Endothelial cell of umbilical vein (primary cell): ENCODE measurements at regions not wholly inside any gene's neighbourhood (a gene's known extent, or its start where the extent isn't known, plus 50 kb on each side); places are given as distances from the start of the nearest gene placed in this dataset.
"Not testable (repeated sequence)": the region's sequence is repeated elsewhere in the genome, so short reads cannot be mapped to it uniquely, and the experiment has no call there.

ENCODE experiments used
- BruUV-seq: library from RNA; stranded (reverse); fragments of 400-500 nt; replicated peaks from 2 replicates; lab custom pipeline; 2021; lab: Mats Ljungman, UMichigan
- CTCF ChIA-PET: fragments of 300-600, 350-600 bp; sonication (Branson Sonifier 250); formaldehyde crosslinking; loops from one replicate; lab custom pipeline; 2021; ENCODE audit warnings: antibody characterized with exemption, inconsistent platforms; lab: Charles Lee
- POLR2A ChIA-PET: fragments of 300-600, 350-600 bp; sonication (Branson Sonifier 250); formaldehyde crosslinking; loops from one replicate; lab custom pipeline; 2021; ENCODE audit warnings: antibody characterized with exemption, inconsistent platforms; lab: Charles Lee
- DNase-seq: peaks from one replicate; pipeline ENCODE4 v3.0.0-alpha.2; 2011; ENCODE audit warnings: low read depth, low spot score
- FAIRE-seq: peaks from 2 replicates; lab custom pipeline; 2011; peaks lifted over from hg19 to GRCh38; lab: Jason Lieb, UNC
- H2AFZ ChIP-seq: 2 replicates; pipeline ENCODE4 v1.6.0; 2012; ENCODE audit warnings: low read depth, low read length, control low read depth, inconsistent platforms
- H3K27ac ChIP-seq: 2 replicates; pipeline ENCODE4 v1.5.1; 2011; ENCODE audit warnings: low read depth, mild to moderate bottlenecking, control low read depth, low read length, moderate library complexity; ENCODE audit not compliant: insufficient read depth
- H3K27me3 ChIP-seq, 2 experiments: 2 replicates each; pipeline versions ENCODE4 v1.6.0 to v1.6.1; 2011; ENCODE audit warnings: low read length in 2 of 2, mixed read lengths in 1 of 2; ENCODE audit not compliant: control insufficient read depth in 2 of 2, insufficient read depth in 2 of 2
- H3K36me3 ChIP-seq, 2 experiments: 2 replicates in 1 of 2; 3 replicates in 1 of 2; pipeline ENCODE4 v1.5.1; 2011; ENCODE audit warnings: low read length in 2 of 2, mild to moderate bottlenecking in 1 of 2, moderate library complexity in 1 of 2; ENCODE audit not compliant: control insufficient read depth in 2 of 2, insufficient read depth in 2 of 2; ENCODE audit errors: extremely low read depth in 1 of 2
- H3K4me1 ChIP-seq: 3 replicates; pipeline ENCODE4 v1.5.1; 2011; ENCODE audit warnings: mild to moderate bottlenecking, low read length; ENCODE audit not compliant: control insufficient read depth, insufficient read depth; ENCODE audit errors: extremely low read depth
- H3K4me2 ChIP-seq: 2 replicates; pipeline ENCODE4 v1.6.1; 2011; ENCODE audit warnings: low read length, control low read depth, mixed read lengths; ENCODE audit not compliant: insufficient read depth
- H3K4me3 ChIP-seq, 3 experiments: fragments of 200-600 bp in 1 of 3; sonication (generic), shearing (Covaris generic) in 1 of 3; replicated peaks in 1 of 3; 2 replicates each; pipeline ENCODE4 v1.5.1; 2011 to 2016; ENCODE audit warnings: control low read depth in 3 of 3, low read length in 3 of 3, mild to moderate bottlenecking in 2 of 3, inconsistent platforms in 1 of 3, low read depth in 1 of 3, moderate library complexity in 1 of 3; ENCODE audit not compliant: insufficient read depth in 1 of 3
- H3K79me2 ChIP-seq: 2 replicates; pipeline ENCODE4 v1.6.0; 2012; ENCODE audit warnings: low read length, inconsistent platforms; ENCODE audit not compliant: control insufficient read depth, insufficient read depth
- H3K9ac ChIP-seq: replicated peaks from 2 replicates; pipeline ENCODE3; 2011; ENCODE audit warnings: low read length, control low read depth; ENCODE audit not compliant: insufficient read depth; ENCODE audit errors: extremely low read depth
- H3K9me1 ChIP-seq: replicated peaks from 3 replicates; pipeline ENCODE4 v1.6.0; 2011; ENCODE audit warnings: mild to moderate bottlenecking, low read length; ENCODE audit not compliant: control insufficient read depth, insufficient read depth; ENCODE audit errors: extremely low read depth
- H3K9me3 ChIP-seq: replicated peaks from 2 replicates; pipeline ENCODE4 v1.5.1; 2012; ENCODE audit warnings: low read length, inconsistent platforms; ENCODE audit not compliant: control insufficient read depth, insufficient read depth
- H4K20me1 ChIP-seq: replicated peaks from 2 replicates; pipeline ENCODE3; 2011; ENCODE audit warnings: mild to moderate bottlenecking, low read length; ENCODE audit not compliant: control insufficient read depth, insufficient read depth; ENCODE audit errors: extremely low read depth
- CTCF ChIP-seq, 2 donors: IDR thresholded peaks; 1 replicate in 1 of 2; 2 replicates in 1 of 2; pipeline ENCODE4 v1.5.1; 2011; ENCODE audit warnings: low read length in 2 of 2, mild to moderate bottlenecking in 2 of 2, moderate library complexity in 2 of 2, control low read depth in 1 of 2, inconsistent platforms in 1 of 2, low read depth in 1 of 2; ENCODE audit not compliant: insufficient read depth in 1 of 2; ENCODE audit errors: extremely low read depth in 1 of 2
- EZH2 ChIP-seq: IDR thresholded peaks from 2 replicates; pipeline ENCODE4 v1.6.1; 2012; ENCODE audit warnings: borderline replicate concordance, low read depth, mild to moderate bottlenecking, moderate library complexity, low read length, inconsistent platforms; ENCODE audit not compliant: severe bottlenecking
- FOS ChIP-seq: IDR thresholded peaks from 2 replicates; pipeline ENCODE4 v1.6.1; 2011; ENCODE audit warnings: mild to moderate bottlenecking, low read length, moderate library complexity, borderline replicate concordance; ENCODE audit not compliant: insufficient read depth
- GATA2 ChIP-seq: IDR thresholded peaks from 2 replicates; pipeline ENCODE4 v1.7.0; 2011; ENCODE audit warnings: low read depth, mild to moderate bottlenecking, moderate library complexity, mixed read lengths, low read length; ENCODE audit not compliant: insufficient read length, insufficient read depth
- JUN ChIP-seq: IDR thresholded peaks from 2 replicates; pipeline ENCODE4 v1.6.1; 2011; ENCODE audit warnings: borderline replicate concordance, low read depth; ENCODE audit not compliant: insufficient read length, insufficient read depth
- MYC ChIP-seq: IDR thresholded peaks from one replicate; pipeline ENCODE4 v1.6.1; 2011; ENCODE audit warnings: mild to moderate bottlenecking, low read depth, low read length
- POLR2A ChIP-seq: IDR thresholded peaks from 2 replicates; pipeline ENCODE4 v1.6.1; 2012; ENCODE audit warnings: low read depth, mild to moderate bottlenecking, control low read depth, low read length
- POLR2AphosphoS5 ChIP-seq: IDR thresholded peaks from 2 replicates; pipeline ENCODE4 v1.6.1; 2012; ENCODE audit warnings: low read depth, mild to moderate bottlenecking, control low read depth, low read length, moderate library complexity; ENCODE audit not compliant: insufficient read depth
- dilution Hi-C: fragments of 300-500 bp; cut with MboI; formaldehyde crosslinking; loops from one replicate; pipeline ENCODE4 v1.15.0; 2019; ENCODE audit warnings: low sequenced_read_pairs; ENCODE audit not compliant: extremely low pct_ligation_motif_present
- intact Hi-C: fragments of 100-400 bp; cut with micrococcal nuclease; formaldehyde crosslinking; loops from one replicate; pipeline ENCODE4 v1.10.0; 2022
- TF ChIP-seq, protein P1 (sequence below): IDR thresholded peaks from 2 replicates; pipeline ENCODE4 v1.6.1; 2011; ENCODE audit not compliant: insufficient read depth, insufficient read length

GRCh38 chr7:46089281-46089680, 168.2 kb upstream of the IGFBP3 start:
- H3K27ac ChIP-seq = no peak overlapping the region
- no peaks in the 10 kb centered on the region for H3K36me3 ChIP-seq
- ChIA-PET POLR2A (no interaction called here), CTCF (interaction anchor here (1.8 kb wide), 1 partner anchor 167 kb away, joined by 5 read pairs; no protein-coding TSS in a partner anchor)
- no peak overlapping the region for H3K4me3 ChIP-seq
- H4K20me1 ChIP-seq = no peaks in the 10 kb centered on the region
- H3K4me1 ChIP-seq = no peaks in the 10 kb centered on the region
- H3K9me3 ChIP-seq = no peaks in the 10 kb centered on the region
- dilution Hi-C loops = no loop called here
- DNase-seq (no peak), FAIRE-seq (no peak)
- H3K79me2 ChIP-seq = no peaks in the 10 kb centered on the region
- no peak overlapping the region for H2AFZ ChIP-seq
- no peaks in the 10 kb centered on the region for H3K9me1 ChIP-seq
- intact Hi-C loops = no loop called here
- no peak overlapping the region for H3K4me2 ChIP-seq
- H3K27me3 ChIP-seq = no peaks in the 10 kb centered on the region
- no TSS peak for BruUV-seq
- TF ChIP-seq, protein P1, sequence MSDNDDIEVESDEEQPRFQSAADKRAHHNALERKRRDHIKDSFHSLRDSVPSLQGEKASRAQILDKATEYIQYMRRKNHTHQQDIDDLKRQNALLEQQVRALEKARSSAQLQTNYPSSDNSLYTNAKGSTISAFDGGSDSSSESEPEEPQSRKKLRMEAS = no peak
- TF ChIP-seq POLR2AphosphoS5 = no peak
- TF ChIP-seq POLR2A = no peak
- no peak for TF ChIP-seq CTCF (IDR thresholded peaks at IDR 0.05; ENCODE audit: extremely low read depth in 1 of 2, insufficient read depth in 1 of 2, low read depth in 1 of 2, low read length in 2 of 2)
- TF ChIP-seq MYC = no peak
- TF ChIP-seq JUN = no peak
- no peak for TF ChIP-seq EZH2
- no peak for TF ChIP-seq GATA2
- no peak for TF ChIP-seq FOS
- no peak overlapping the region for H3K9ac ChIP-seq

DNA sequence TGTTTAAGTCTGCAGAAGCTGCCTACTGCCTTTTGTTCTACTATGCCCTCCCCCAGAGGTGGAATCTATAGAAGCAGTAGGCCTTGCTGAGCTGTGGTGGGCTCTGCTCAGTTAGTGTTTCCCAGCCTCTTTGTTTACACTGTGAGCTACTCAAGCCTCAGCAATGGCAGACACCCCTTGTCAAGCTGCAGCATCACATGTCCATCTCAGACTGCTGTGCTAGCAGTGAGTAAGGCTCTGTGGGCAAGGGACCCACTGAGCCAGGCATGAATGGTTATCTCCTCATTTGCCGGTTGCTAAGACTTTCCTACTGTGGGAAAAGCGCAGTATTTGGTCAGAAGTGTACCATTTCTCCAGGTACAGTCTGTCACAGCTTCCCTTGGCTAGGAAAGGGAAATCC, 167.4 kb upstream of the IGFBP3 start:
- H3K36me3 ChIP-seq, dilution Hi-C loops, H3K27me3 ChIP-seq, BruUV-seq, H3K9me3 ChIP-seq, H2AFZ ChIP-seq, intact Hi-C loops, CTCF ChIA-PET, H3K9ac ChIP-seq, H3K4me2 ChIP-seq, DNase-seq, H4K20me1 ChIP-seq, H3K79me2 ChIP-seq, H3K9me1 ChIP-seq, FAIRE-seq, POLR2A ChIA-PET, H3K27ac ChIP-seq, H3K4me3 ChIP-seq, H3K4me1 ChIP-seq: not testable (repeated sequence)
